GM21723 (cell line): ENCODE measurements at regions not wholly inside any gene's neighbourhood (a gene's known extent, or its start where the extent isn't known, plus 50 kb on each side); places are given as distances from the start of the nearest gene placed in this dataset.

Experiments
- ATAC-seq: cut with Tn5 transposase; IDR thresholded peaks from one replicate; pipeline ENCODE4 v1.9.1; 2021; ENCODE audit warnings: mild to moderate bottlenecking, moderate library complexity; ENCODE audit not compliant: unreplicated experiment

DNA sequence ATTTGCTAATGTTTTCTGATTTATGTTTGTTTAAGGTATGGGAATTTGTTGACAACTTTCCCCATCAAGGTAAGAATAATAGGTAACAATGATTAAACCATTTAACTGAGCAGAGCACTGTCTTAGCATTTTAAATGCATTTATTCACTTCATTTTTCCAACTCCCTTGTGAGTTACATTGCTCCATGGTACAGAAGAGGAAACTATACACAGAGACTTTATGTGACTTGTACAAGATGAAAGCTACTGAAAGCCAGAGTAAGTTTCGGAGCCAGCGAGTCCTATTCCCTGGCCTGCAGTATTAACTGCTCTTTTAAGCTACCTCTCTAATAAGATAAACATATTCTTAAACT, 708.8 kb downstream of the HDGFL1 start:
- no peak for ATAC-seq

DNA sequence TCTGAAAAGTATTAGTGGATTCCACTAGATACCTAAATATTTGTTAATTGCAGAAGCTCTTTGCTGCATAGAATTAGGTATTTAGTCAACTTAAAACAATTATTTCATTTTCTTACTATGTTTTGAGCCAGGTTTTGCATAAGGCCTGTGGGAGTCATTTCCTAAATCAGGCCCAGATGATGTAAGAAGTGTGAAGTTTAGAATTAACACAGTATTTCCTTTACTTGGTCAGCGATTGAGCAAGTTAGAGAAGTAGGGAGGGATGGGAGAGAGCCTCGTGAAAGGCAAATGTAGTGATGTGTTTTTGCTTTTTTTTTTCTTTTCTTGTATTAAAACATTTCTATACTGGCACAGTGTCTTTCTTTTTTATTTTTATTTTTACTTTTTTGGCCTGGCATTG, 711.1 kb downstream of the HDGFL1 start:
- ATAC-seq = no peak

DNA sequence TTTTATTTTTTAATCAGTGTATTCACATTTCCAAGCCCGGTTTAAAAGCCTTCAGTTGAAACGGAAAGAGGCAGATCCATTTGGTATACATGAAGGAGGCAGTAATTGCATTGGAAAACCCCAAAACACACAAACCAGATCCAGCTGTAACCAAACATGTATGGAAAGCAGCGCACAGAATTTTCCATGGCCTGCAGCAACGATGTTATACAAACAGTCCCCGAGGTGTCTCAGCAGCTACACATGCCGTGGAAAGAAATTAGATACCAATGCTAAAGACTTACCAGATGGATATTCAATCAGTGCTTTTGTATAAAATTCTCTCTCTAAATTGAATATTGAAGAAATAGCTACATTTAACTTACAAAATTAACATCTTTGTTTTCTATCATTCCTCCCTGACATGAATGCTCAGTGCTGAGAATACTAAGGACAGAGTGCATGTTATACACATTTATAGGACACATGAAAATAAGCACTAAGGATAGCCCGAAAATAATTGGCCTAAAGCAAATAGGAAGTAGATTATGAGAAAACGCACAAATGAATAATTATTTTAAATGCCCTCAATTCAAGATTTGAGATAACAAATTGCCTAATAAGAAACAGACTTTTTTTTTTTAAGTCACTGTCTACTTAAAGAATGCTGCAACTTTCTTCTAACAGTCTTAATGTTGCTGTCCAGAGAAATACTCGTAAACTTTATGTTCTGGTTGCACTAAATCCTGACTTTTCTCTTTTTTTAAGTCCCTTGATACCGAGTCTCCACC, 713.1 kb downstream of the HDGFL1 start:
- ATAC-seq = no peak

DNA sequence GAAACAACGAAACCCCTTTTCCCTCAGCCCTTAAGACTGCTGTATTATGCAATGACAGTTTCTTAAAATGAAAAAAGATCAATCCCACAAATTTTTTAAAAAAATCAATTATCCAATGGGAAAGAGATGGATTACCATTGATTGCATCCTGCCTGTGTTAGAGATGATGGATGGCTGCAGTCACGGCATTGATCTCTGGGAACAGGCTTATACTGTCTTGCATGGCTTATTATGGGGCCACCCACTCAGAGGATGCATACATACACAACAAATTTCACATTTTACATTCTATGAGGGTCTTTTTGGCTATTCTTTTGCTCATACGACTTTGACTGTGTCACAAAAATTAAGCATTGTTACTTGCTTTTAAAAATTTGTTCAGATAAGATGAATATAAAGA, 724.3 kb downstream of the HDGFL1 start:
- no peak for ATAC-seq

DNA sequence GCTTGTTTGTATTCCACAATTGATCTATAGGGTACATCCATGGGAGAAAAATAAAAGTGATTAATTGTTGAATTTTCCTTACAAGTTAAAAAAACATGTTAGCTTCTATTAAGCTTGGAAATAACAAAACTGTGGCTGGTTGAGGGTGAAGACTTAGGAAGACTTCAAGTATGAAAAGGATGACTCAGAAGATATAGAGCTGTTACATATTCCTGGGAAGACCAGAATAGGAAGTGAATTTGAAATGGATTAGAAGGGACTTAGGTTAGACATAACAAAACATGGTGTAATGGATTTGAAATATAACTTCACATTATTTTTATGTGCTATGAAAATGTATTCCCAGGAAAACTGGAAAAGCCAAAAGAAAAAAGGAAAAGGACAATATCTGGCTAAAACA, 732.2 kb downstream of the HDGFL1 start:
- ATAC-seq = no peak

DNA sequence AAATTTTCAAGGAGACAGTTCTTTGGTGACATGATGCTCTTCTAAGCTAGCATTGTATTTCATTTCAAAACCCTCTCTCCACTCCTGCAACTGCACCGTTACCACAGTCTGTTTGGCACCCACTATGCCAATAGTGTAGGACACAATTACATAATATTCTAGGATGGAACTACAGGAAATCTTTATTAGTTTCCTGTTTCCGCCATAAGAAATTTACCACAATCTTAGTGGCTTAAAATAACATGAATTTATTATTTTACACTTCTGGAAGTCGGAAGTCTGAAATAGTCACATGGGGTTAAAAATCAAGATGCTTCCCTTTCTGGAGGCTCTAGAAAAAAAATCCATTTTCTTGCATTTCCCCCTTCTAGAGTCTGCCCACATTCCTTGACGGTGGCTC, 733.1 kb downstream of the HDGFL1 start:
- ATAC-seq = no peak

DNA sequence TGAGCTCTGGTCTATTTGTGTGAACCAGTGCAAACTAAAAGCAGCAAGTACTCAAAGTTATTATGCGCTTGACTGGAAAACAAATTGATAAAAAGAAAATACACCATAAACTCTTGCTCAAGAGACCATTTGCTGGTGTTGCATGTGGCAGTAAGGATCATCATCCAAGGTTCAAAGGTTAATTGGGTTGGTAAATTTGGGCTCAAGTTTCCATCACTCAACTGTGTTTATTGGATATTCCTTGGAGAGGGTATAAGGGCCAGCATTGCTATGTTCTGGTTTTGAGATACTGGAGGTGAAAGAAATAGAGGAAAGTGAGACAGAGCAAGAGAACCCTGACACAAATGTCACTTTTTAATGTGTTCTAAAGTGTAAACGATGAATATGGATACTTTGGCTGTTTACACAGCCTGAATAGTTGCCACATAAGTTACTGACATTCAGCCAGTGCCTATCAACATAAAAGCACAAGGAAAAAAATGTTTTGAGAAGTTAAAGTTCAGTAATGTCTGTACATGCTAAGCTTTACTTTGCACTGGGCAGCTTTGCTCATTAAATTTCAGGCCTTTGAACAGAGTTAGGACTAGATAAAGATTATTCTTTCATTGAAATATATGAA, 736.1 kb downstream of the HDGFL1 start:
- no peak for ATAC-seq

DNA sequence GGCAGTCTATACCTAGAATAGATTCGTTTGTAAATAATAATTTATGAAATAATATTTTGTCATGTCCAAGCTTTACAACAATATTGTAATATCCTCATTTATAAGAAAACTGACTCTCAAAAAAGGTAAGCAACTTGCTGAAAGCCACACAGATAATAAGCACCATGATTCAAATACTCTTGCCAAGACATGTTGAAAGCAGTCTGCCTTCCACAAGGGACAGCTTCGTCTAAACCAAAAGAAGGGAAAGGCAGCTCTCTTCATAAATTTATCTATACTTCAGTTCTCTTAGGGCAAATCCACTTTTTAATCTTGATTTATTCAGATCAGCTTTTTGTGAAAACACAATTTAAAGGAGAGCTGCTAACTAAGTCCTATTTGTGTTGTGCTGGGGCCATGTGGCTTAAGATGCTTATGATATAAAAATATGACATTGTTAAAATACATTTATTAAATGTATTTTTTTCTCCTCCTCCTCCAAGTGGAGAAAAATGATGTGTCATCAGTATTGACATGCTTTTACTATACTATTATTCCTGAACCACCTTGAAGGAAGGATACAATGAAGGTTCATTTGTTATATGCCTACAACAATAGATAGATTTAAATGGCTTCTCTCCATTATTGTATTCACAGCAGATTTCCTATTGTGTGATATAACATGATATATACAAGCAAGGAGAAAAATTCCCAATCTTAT, 737.0 kb downstream of the HDGFL1 start:
- no peak for ATAC-seq

DNA sequence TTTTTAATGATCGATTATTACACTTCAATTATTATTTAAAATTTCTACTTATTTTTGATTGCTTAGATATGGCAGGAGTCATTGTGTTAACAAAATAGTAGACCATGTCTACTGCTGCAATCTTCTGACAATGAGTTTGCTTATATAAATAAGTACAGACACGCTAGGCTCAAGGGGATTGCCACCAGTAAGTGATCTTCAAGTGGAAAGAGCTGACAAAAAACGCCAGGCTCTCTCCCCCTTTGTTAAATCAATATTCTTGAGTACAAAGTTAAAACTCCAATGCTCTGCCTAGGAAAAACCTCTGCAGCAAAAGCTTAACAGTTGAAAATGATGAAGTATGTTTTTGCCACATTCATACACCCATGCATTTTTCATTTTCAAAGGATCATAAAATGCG, 738.1 kb downstream of the HDGFL1 start:
- ATAC-seq = no peak

DNA sequence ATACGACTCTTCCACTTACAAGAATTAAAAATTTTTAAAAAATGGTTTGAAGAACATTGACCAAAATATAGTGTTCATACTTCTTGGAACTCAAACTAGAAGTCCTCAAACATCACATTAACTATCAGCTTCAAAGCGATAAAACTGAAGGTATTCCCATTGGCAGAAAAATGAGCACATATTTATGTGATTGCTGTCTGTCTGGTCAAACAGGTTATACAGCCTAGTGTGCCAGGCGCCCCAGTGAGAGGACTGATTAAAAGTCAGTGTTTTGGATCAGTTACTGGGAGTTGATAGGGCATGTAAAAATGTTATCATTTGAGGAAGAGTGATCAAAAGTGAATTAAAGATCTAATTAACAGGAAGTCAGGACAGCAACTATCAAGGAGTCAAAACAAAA, 738.8 kb downstream of the HDGFL1 start:
- ATAC-seq = no peak

DNA sequence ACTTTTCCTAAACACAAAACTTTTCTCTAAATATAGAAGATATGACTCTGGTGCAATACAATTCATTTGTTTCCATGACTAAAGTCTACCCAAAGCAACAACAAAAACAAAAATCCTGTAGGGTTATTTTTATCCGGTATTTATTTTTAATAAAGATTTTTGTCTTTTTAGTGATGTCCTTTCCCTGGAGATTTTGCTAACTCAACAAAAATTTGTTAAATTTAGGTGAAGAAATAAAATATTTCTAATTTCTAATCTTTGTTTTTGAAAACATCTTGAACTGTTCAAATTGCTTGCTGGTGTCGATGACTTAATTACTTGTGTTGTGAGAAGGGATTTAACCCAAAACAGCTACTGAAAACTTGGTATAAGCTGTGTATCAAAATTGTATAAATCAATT, 741.8 kb downstream of the HDGFL1 start:
- ATAC-seq = no peak

DNA sequence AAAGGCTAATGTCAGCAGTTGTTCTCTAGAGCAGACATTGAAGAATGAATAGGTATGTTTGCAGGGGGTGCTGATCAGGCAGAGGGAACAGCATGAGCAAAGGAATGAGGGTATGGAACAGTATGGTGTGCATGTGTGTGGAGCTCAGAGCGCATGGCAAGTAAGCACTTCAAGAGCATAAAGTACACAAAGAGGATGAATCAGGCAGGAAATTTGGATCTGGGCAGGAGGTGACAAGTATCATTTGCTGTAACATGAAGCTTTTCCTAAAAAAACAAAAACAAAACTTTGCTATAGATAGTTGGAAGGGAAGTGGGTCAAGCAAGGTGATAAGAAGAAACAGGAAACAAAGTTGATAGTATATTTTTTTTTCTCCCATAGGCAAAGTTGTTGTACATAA, 746.8 kb downstream of the HDGFL1 start:
- ATAC-seq = no peak

DNA sequence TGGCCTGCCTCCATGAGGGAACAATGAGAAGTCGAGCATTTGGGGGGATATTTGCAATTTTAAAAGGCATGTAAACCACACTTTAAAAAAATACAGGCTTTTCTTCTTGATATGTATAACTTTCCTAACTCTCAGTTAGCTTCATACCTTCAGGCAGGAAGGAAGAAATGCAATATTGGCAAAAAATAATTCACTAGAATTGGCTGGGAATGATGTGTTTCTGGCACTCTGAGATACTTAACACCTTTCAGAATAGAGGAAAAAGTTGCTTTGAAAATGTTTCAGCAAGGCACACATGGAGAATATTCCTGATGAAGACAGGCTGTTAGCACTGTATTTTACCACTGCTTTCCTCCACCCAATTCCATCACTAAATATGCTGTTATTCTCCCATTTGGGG, 747.6 kb downstream of the HDGFL1 start:
- ATAC-seq = no peak

DNA sequence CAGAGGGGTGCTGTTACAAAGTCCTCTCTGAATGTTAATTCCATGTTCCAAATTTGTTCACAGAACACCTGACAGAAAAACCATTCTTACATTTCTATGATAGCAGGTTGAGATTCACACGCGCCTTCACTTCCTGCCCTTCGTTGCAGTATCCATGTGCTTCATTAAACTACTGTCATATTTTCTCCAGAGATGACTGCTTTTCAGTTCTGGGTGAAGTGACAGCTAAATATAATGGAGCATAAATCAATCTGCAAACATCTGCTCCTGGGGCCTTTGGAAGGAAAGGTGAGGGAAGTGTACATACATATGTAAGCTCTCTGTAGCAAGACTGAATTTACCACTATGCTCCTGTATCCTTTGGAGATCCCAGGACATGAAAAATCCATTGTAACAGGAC, 750.2 kb downstream of the HDGFL1 start:
- no peak for ATAC-seq

DNA sequence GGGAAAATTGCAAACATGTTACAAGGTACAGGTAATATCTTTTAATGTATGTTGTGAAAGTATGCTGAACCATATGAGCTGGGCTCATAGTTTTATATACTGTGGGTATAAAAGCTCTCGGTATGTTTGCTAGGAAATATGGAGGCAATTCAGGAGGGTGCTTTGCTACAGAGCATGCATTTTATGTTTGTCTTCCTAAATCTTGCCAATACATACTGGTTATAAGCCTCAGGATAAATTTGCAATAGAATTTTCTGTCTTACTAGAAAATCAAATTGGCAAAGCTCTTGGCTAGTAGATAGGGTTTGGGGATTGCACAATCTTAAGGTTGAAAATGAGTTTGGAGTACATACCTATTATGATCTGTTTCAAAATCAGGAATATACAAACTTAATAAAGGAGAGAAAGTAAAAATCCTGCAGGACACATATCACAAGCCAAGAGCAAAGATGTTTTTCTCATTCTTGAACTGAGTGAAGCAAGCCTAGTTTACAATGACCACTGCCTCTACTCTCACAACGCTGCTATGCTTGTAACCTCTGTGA, 751.2 kb downstream of the HDGFL1 start:
- no peak for ATAC-seq

DNA sequence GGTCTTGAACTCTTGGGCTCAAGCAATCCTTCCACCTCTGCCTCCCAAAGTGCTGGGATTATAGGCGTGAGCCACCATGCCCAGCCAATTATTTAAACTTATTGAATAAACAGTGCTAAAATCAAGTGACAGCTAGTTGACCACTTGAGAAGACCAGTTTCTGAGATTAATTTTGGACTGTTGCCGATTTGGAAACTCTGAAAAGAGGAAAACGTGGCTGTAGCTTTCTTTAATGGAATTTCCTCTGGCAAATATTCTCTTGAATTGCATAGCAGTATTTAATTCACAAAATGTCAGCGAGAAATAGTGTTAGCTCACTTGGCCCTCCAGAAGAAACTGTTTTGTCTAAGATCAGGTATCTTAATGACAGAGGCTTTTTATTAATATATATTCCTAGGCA, 754.5 kb downstream of the HDGFL1 start:
- no peak for ATAC-seq

DNA sequence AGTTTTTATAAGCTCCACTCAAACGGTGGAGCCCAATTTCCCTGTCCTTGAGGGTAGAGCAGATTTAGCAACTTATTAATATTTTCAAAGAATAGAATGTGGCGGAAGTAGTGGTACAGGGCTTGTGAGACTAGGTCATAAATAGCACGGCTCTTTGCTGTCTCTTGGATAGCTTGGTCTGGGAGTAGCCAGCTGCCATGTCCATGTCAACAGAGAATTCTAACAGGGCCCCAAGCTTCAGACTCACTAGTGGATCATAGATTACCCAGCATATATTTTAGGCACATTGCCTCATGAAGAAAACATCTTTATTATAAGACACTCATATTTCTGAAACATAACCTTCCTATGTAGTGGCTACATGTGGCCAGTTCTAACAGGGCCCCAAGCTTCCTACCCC, 755.7 kb downstream of the HDGFL1 start:
- no peak for ATAC-seq

DNA sequence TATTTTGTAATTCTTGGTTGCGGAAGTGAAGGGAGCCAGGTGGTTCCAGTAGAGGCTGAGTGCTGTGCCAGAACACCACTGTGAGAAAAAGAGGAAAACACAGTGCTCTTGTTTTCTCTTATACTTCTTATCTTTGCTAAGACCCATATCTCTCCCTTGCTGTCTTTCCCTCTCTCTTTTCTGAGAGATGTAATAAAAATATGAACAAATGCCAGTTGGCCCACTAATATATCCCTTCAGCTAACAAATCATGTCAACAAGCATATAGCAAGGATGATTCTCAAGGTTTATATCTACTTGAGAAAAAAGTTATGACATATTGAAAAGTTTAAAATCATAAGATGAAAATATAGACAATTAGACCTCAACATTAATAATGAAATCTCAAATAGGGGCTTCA, 758.3 kb downstream of the HDGFL1 start:
- no peak for ATAC-seq

DNA sequence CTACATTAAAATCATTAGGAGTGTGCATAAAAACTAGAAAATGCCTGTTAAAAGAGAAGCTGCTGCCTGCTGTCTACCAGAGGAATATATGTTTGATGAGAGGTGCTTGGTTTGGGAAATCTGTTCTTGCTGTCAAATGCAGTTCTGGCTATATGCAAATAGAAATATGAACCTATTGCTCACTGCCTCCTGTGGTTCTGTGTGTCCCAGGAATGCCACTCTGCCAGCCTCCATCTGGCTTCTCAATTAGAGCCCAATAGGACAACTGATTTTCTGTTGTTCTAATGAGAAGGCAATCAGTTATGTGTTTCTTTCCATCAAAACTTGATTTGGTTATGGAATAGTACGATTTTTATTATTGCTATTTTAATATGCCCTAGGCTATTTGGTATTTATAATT, 759.7 kb downstream of the HDGFL1 start:
- no peak for ATAC-seq

DNA sequence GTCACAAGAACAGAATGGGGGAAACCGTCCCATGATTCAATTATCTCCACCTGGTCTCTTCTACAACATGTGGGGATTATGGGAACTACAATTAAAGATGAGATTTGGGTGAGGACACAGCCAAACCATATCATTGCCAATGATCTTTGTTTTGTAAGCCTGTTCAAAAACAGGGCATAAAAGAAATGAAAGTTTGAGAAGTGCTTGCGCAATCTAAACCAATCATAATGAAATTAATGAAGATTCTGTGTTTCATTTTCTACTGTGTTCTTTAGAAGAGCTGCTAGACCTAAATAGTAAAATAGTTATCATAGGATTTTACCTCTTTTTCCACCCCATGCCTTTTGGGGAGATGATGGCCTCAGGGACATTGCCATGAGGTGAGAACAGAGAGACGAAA, 761.3 kb downstream of the HDGFL1 start:
- ATAC-seq = no peak

DNA sequence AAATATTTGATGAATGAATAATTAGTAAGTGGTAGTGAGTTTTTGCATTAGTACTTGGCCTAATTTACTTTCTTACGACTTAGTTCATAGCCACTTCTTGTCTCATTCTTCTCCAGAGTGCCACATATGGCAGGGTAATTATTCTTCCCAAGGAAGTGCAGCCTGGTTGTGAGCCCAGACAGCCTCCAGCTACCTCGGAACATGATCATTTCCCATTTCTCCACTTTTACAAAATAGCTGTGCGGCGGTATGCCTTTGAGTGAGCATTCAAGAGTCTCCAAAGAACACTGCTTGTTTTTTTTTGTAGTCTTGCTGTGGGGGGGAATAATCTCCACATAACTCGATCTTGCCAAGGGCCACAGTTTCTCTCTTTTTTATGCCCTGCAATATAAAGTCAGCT, 765.0 kb downstream of the HDGFL1 start:
- no peak for ATAC-seq

DNA sequence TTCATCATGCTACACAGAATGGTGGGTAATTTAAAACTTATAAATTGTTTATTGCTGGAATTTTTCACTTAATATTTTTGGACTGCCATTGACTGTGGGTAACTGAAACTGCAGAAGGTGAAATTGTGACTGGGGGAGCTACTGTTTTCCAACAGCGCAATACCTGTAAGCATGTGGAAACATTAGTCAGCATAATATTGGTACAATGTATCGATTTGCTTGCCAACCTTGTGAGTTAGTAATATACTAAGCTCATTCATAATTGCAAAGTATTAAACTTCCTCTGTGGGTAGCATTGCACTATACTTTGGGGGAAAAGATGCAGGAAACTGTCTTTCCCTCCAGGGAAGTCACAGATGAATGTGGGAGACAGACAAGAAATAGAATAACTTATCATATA, 766.5 kb downstream of the HDGFL1 start:
- ATAC-seq = no peak
